Stimulated activated CD4-positive, alpha-beta T cell treated with anti-CD3 and anti-CD28 coated beads, Interleukin-15, amount 100 ng/mL, for 24 hours (primary cell): ENCODE measurements at regions not wholly inside any gene's neighbourhood (a gene's known extent, or its start where the extent isn't known, plus 50 kb on each side); places are given as distances from the start of the nearest gene placed in this dataset.

Experiments used
- DNase-seq: peaks from one replicate; pipeline ENCODE4 v3.0.0-alpha.2; 2020

DNA sequence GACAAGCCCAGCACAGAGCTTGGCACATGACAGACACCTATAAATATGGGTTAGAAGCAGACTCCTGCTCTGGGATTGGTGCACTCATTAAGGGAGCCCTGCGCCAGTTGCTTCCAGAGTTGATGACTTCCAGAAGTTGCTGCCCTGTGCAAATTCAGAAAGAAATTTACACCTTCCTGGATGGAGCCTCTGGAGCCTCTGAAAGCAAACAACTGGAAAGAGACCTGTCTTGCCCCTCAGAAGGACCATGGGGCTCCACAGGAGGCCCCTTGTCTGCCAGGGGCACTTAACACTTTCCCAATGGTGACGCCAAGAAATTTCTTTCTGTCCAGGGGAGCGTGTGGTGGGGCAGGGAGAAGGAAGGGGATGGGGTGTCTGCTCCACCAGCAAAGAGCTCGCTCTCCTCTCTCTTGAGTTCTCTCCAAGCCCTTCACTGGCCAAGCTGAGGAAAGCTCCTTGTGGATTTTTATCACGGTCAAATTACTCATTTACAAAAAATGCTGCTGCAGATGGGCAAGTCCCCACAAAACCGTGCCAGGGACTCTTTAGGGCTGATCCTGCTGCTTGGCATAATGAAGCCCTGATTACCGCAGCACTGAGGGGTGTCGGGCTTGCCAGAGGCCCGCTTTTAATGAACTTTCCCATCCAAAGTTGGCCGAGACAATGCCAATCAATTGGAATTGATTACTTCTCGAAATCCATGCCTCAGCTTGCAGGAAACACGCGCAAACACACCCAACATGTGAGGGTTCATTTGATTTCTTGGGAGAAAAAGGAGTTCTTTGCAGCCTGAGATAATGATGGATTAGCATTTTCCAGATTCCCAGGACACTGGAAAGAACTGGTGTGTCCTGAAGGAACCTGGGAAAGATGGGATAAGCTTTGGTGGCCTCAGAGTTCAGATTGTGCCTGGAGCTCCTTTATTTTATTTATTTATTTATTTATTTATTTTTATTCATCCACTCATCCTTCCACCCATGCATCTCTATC is 583.6 kb upstream of the CDH5 start:
- no peak for DNase-seq

DNA sequence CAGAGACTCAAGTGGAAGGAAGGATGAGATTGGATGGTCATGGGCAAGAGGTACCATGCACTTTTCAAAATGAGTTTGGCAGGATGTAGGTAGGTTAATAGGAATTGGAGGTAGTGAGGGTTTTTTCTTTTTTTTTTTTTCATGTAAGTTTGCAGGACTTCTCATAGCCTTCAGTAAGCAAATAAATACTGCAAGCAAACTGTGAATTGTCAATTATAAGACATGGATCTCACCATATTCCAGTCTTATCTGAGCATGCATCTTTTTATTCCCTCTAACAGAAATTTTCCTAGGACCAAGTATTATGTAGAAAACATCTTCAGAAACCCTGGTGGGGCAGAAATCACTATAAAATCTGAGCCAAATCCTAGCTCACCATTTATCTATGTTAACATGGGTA is 584.6 kb upstream of the CDH5 start:
- DNase-seq = no peak

DNA sequence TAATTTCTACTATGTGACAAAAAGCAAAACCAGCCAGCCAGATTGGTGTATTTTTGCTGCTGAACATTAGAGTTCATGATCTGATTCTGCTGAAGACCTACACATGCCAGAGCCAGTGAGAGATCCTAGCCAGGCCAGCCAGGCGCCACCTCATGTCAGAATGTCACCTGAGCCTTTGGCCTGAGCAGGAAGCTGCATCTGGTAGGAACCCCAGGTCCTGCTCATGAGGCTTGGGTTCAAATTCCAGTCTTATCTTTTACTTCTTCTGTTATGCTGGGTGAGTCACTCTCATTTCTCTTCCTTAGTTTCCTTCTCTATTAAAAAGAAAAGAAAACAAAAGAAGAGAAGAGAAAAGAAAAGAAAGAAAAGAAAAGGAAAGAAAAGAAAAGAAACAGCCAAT is 585.1 kb upstream of the CDH5 start:
- DNase-seq = no peak

DNA sequence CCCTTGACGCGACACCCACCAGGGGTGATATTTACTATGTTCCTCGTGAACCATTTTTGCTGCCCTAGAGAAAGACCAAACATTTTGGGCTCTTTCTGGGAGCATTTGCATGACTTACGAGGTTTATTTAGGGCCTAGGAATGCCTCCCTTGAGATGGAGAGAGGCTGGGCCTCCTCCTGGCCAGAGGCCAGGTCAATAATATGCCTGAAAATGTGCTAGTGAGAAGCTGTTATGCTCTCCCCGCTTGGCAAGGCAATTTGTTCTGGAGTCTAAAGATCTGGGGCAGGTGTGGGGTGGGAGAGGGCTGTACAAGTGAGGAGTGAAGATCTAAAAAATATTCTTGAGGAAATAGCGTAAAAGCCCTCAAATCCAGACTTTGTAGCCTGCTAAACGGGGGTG is 587.3 kb upstream of the CDH5 start:
- DNase-seq = no peak

DNA sequence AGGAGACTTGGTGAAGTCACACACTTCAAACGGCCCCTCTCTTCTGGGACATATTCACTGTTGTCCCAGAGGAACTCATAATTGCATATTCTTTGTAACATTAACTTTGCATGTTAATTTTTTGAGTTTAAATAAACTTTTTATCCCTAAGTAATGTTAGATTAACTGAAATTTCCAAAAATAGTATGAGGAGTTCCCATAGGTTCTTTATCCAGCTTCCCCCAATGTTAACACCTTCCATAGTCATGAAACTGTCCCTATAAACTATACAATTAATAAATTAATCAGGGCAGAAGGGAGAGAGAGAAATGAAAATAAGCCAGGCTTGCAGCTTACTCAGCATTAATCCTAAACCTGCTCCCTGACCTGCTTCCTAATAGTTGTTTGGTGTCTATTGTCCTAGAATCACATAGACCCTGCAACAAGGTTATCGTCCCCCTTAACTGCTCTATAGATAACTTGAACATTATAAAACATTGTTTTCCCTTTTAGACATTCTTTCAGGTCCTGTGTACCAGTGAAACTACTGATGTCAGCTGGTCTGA is 589.8 kb upstream of the CDH5 start:
- no peak for DNase-seq

DNA sequence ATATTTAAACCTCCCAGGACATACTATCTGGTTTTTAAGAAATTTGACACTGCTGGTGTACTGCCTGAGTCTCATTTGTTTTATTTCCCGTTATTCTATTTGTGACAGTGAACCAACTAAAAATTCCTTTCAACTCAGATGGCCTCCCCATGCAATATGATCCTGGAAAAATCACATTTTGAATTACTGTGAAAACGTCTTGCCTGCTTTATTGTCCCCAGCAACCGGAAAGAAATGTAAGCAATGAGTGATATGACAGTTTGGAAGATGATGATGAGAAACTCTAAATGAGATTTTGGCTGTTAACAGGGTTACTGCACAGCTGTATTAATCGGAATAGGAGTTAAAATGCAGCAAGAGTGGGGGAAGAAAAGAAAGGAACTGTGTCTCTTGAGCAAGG is 590.7 kb upstream of the CDH5 start:
- no peak for DNase-seq

DNA sequence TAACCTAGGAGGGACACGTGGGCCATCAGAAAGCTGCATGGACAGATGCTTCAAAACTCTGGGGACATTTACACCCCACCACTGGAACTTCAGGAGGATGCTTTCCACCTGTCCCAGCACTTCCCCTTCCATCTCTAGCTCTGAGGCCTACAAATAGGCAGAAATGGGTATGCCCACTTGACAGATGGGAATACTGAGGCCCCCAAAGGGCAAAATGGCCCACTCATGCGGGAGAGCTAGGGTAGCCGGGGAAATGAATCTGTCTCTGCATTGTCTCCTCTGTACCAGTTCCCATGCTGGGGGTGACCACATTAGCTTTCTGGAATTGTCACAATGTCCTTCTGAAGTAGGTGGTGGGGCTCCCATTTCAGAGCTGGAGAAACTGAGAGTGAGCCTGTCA is 592.1 kb upstream of the CDH5 start:
- DNase-seq = no peak

DNA sequence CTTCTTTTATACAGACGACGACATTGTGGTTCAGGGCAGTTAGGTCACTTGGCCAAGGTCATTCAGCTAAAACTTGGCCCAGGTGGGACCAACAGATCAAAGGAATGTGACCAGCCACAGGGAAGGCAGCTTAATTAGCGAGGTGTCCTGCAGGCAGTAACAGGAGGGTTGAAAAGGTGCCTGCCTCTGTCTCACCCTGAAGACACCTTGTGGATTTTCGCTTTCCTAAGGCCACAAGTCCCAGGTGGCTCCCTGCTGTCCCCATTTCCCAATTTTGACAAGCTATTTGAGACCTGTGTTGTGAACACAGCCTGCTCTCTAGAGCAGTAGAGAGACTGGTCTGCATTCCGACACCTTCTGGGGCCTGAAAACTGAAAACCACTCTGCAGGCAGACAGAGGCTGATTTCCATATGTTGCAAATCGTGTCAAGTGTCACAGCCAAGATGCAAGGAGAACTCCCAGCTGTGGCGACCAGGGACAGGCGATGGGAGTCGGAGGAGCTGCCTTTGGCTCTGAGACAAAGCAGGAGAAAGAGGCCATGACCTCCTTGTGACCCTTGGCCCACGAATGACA is 593.1 kb upstream of the CDH5 start:
- DNase-seq = no peak

DNA sequence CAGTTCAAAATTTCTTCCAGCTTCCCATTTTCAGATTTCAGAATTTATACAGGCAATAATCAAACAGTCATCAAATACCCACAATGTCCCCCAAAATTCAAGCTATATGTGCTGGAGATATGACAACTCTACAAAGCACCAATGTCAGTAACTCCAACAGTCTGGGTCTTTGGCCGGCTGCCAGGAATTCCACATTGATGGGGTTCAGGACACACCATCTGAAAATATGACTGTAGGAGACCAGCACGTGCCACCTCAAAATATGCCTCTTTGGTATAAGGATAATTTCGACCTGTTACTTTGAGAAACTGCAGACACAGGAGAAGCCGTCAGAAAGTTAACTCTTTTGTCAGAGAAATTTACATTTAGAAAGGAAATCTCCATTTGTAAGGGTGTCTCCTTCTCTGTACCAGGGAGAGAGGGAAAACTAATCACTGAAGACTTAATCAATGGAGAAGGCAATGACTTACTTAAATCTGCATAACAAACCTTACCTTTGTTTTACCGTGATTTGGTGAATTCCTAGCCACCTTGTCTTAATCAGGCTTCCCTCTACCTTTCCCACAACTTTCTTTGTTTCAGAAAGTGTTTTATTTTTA is 594.3 kb upstream of the CDH5 start:
- DNase-seq = no peak

DNA sequence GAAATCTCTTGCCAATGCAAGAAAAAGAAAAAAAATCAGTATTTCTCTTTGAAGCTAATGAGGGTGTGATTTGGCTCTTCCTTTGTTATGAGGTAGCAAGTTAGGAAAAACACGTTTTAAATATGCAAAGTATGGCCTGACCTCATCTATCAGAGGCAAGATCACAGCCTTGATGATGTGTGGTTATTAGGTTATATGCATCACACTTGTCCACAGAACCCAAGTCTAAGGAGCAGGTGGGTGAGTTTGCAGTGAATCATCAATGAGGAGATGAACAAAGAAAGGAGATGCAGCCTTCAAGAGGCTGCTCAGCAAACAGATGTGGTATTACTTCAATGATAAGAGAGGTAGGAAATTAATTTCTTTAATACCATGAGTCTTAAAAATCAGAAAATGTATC is 594.8 kb upstream of the CDH5 start:
- DNase-seq = no peak

DNA sequence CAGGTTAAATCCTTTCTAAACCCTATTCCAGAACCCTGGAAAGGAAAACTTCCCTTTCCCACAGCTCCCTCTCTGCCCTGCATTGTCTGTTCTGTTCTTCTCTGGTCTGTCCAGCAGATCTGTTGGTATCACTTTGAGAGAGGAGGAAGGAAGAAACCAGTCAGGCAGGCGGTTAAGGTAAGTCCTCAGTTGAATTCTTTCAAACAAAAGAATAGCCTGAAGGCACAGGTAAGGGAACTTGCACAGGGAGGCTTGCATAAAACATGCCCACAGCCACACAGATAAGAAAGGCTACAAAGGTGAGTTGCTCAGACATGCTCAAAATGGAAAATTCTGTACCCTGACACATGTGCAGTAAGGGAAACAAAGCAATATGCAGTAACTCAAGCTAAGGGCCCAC is 595.7 kb upstream of the CDH5 start:
- no peak for DNase-seq

DNA sequence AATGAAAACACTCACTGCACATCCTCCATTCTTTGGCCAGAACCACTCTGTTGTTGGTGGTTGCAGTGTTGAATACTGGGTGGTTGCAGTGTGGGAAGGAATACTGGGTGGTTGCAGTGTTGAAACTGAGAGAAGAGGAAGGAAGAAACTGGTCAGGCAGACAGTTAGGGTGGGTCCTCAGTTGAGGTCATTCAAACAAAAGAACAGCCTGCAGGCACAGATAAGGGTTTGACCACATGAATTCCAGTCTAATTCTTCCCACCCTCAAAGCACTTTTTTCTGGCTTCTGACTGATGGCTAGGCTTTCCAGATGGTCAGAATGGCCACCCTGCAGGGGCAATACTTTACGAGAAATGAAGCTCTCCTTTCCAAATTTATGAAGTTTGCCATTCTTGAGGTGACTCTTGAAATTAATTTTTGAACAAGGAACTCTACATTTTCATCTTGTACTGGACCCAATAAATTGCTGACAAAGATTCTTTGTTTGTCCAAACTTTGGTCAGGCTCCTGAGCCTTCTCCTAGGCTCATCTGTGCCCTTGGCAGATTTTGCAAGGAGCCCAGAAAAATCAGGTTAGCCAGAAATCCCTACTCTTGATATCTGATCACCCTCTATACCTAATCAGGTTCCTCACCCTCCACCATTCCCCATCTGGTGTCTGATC is 596.6 kb upstream of the CDH5 start:
- no peak for DNase-seq

DNA sequence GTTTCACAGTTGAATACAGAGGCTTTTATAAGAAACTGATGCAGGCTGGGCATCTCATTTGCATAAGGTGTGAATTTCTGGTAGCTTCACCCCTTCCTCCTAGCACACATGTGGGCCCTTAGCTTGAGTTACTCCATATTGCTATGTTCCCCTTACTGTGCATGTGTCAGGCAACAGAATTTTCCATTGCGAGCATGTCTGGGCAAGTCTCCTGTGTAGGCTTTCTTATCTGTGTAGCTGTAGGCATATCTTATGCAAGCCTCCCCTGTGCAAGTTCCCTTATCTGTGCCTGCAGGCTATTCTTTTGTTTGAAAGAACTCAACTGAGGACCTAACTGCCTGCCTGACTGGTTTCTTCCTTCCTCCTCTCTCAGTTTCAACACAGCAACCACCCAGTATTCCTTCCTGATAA is 597.4 kb upstream of the CDH5 start:
- no peak for DNase-seq

DNA sequence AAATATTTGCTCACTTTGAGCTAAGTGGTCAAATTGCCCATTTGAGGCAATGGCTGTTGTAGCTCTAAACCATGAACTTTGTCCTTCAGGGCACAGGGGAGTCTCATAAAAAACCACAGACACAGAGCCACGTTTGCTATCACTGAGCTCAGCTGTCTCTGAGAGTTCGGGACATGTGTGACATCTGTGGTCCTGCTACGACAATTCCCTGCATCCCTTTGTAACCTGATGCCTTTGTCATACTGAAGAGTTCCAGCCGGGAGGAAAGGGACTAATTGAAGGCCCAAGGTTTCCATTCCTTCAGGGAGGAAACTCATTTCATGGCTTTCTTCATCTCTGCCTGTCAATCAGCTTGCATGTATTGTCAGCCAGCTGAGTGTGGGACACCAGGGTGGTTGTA is 599.4 kb upstream of the CDH5 start:
- DNase-seq = no peak

DNA sequence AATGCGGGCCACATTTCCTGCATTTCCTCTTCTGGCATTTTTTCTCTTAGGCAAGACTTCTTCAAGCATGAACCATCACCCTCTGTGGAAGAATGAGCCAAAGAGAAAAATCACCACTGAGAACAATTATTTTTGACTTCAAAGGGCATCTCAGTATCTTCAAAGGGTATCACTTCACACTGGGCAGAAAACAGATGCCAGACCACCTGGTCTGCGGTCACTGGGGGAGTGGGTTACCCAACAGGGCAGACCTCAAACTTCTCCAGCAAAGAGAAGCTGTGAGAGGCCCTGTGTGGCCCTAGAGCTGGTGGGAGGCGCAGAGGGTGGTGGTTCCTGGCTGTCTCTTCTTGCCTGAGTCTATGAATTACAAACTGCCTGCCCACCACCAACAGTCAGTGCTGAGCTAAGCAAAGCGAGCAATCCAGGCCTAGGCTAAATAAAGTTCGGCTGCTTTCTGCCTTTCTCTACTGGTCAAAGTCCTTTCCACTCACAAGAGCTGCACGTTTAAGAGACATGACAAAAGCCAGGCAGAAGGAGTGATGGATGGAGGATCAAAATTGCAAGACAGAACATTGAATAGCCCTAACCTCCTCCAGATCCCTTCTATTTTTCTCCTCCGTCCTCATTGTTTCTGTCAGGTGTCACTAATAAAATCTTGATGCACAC is 602.7 kb upstream of the CDH5 start:
- DNase-seq = no peak

DNA sequence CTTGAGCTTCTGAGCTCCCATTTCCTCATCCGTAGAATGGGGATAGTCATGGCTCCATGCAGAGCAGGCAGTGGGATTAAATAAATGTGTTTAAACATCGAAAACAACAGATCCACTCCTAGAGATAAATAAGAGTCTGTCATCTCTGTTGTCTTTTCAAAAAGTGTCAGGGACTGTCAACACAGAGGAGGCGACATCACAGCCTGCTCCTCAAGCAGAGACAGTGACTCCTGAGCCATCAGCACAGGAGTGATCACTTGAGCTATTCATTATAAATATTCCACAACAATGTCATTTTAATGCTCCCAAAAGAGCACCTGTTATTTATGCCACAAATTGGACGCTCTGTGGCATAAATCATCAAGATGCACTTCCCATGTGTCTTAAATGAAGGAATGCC is 605.6 kb upstream of the CDH5 start:
- no peak for DNase-seq

DNA sequence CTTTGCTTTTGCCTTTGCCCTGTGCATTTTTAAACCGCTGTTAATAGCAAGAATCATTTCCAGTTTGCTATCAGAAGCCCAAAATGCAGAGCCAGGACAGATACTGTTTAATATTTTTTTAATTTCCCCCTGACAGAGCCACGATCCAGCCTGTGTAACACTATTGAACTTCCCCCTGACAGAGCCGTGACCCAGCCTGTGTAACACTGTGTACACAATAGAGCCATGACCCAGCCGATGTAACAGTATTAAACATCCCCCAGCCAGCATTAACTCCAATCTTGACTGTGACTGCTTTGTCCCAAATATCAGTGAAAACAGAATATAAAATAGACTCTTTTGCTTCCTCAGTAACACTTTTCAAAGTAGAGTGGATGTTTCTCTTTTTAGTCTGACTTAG is 607.9 kb upstream of the CDH5 start:
- DNase-seq = no peak

DNA sequence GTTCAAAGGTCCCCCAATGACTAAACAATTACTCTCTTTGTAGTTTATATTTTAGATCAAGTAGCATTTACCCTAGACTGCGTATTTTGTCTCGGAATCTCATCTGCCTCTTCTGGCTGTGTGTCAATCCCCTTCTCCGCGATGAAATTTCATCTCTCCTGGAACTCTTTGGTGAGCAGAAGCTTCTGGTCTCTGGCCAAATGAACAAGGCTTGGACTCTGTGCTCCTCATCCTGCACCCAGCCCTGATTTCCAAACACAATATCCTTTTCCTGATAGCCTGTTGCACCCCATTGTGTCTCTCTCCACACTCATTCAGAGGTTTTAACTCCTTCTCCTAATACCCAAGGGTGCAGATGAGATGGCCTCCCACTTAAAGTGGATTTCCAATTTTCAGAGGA is 609.4 kb upstream of the CDH5 start:
- DNase-seq = no peak

DNA sequence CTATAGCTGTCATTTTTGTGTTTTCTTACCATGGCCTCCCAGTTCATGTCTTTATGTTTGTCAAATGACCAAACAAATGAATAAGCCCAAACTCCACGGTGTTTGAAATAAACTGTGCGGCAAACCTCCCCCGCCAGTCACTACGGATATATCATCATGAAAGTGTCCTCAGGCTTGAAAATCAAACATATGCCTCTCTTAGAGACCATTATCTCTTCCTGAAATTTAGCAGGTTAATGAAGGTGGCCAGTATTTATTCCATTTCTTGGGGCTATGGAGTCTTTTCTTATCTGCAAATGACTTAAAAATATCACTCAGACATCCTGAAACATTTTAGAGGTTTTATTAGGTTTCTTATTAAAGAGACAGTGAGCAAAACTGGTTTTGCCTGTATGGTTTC is 610.3 kb upstream of the CDH5 start:
- DNase-seq = no peak

DNA sequence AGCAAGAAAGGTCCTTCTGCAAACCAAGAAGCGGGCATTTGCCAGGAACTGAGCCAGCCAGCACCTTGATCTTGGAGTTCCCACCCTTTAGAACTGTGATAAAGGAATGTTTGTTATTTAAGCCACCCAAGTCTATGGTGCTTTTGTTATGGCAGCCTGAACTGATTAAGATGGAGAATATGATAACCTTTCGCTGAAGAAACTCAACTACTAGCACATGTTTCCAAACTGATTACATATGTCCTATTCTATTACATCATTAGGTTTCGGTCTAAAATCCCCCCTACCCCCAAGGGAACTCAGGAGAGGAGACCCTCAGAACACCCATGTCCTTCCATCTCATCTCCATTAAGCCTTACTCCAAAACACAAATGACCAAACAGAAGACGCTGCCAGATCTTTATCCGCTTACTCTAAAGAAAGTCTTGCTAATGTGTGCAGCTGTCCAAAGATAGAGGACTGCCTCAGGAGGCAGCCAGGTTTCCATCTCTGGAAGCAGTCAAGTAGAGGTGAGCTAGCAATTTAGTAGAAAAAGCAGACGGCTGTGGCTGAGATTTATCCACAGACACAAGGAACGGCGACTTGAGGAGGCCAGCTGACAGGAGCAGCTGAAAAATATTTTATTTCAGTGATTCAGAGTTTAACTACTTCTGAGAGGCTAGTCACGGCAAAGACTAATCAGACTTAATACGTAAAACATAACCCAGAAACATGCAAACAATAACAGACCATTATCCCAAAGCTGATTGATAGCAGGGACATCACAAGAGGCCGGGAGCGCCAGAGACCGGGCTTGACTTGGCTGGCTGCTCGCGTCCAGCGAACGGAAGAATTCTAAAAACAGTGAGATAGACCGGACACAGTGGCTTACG is 611.4 kb upstream of the CDH5 start:
- no peak for DNase-seq

DNA sequence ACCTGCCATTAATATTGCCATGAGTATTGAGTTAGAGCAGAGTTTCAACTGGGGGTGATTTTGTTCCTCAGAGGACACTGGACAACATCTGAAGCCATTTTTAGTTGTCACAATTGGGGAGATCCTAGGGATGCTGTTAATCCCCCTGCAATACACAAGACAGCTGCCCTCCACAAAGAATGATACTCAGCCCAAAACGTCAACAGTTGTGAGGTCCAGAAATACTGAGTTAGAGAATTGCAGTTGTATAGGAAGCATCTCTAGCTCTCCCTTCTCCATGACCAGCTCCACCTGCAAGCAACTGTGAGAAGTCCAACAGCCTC is 614.0 kb upstream of the CDH5 start:
- no peak for DNase-seq
